ENCODE measurements at regions not wholly inside any gene's neighbourhood (a gene's known extent, or its start where the extent isn't known, plus 50 kb on each side); places are given as distances from the start of the nearest gene placed in this dataset.

DNA sequence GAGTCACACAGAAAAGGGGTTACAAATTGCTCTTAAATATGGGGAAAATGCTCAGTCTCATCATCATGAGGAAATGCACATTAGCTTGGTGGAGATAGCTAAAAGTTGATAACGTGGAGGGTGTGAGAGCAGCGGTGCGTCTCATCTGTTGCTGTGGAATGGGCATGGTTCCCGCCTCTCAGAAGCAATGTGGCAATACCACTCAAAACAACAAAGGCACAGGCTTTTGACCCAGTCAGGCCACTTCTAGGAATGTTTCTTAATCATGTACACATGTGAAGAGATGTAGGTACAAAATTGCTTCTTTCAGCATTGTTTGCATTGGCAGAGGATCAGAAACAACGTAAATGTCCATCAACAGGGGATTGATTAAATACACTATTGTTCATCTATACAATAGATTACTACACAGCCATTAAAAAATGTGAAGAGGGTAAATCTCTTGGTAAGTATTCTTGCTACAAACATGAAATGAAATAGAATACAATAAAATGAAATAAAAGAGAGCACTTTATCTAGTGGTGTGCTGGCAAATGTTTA is 212.6 kb upstream of the MSX2 start:
- no peak for DNase-seq (ENCODE audit: low read depth, low spot score)
- no peaks in the 10 kb centered on the region for H3K4me1 ChIP-seq (ENCODE audit: control insufficient read depth, extremely low read depth, insufficient read depth, low read length)
- H3K9me1 ChIP-seq (replicated peaks; ENCODE audit: control insufficient read depth, extremely low read depth, insufficient read depth, low read length) = no peaks in the 10 kb centered on the region
- H3K27ac ChIP-seq (ENCODE audit: insufficient read depth, low read depth, low read length) = no peak overlapping the region
- no peak for FAIRE-seq
- H3K9ac ChIP-seq (replicated peaks; ENCODE audit: extremely low read depth, insufficient read depth, low read length) = no peak overlapping the region
- TF ChIP-seq POLR2AphosphoS5 (IDR thresholded peaks at IDR 0.05; ENCODE audit: insufficient read depth, low read depth, low read length) (no peak), MYC (IDR thresholded peaks at IDR 0.05; ENCODE audit: low read depth, low read length) (no peak), FOS (IDR thresholded peaks at IDR 0.05; ENCODE audit: borderline replicate concordance, insufficient read depth, low read length) (no peak), EZH2 (IDR thresholded peaks at IDR 0.05; ENCODE audit: borderline replicate concordance, low read depth, low read length, severe bottlenecking) (no peak), JUN (IDR thresholded peaks at IDR 0.05; ENCODE audit: borderline replicate concordance, insufficient read depth, insufficient read length, low read depth) (no peak), GATA2 (IDR thresholded peaks at IDR 0.05; ENCODE audit: insufficient read depth, insufficient read length, low read depth, low read length) (no peak), POLR2A (IDR thresholded peaks at IDR 0.05; ENCODE audit: low read depth, low read length) (no peak)
- TF ChIP-seq, protein P1, sequence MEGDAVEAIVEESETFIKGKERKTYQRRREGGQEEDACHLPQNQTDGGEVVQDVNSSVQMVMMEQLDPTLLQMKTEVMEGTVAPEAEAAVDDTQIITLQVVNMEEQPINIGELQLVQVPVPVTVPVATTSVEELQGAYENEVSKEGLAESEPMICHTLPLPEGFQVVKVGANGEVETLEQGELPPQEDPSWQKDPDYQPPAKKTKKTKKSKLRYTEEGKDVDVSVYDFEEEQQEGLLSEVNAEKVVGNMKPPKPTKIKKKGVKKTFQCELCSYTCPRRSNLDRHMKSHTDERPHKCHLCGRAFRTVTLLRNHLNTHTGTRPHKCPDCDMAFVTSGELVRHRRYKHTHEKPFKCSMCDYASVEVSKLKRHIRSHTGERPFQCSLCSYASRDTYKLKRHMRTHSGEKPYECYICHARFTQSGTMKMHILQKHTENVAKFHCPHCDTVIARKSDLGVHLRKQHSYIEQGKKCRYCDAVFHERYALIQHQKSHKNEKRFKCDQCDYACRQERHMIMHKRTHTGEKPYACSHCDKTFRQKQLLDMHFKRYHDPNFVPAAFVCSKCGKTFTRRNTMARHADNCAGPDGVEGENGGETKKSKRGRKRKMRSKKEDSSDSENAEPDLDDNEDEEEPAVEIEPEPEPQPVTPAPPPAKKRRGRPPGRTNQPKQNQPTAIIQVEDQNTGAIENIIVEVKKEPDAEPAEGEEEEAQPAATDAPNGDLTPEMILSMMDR (IDR thresholded peaks at IDR 0.05; ENCODE audit: extremely low read depth in 1 of 2, insufficient read depth in 1 of 2, low read depth in 1 of 2, low read length in 2 of 2) = no peak
- TF ChIP-seq, protein P2, sequence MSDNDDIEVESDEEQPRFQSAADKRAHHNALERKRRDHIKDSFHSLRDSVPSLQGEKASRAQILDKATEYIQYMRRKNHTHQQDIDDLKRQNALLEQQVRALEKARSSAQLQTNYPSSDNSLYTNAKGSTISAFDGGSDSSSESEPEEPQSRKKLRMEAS (IDR thresholded peaks at IDR 0.05; ENCODE audit: insufficient read depth, insufficient read length) = no peak
- H3K27me3 ChIP-seq (ENCODE audit: control insufficient read depth in 2 of 2, insufficient read depth in 2 of 2, low read length in 2 of 2) = no peaks in the 10 kb centered on the region
- CTCF ChIA-PET = no interaction called here
- BruUV-seq (replicated peaks) = no TSS peak
- H3K9me3 ChIP-seq (replicated peaks; ENCODE audit: control insufficient read depth, insufficient read depth, low read length) = no peaks in the 10 kb centered on the region
- H4K20me1 ChIP-seq (replicated peaks; ENCODE audit: control insufficient read depth, extremely low read depth, insufficient read depth, low read length) = no peaks in the 10 kb centered on the region
- no peak overlapping the region for H2AFZ ChIP-seq (ENCODE audit: low read depth, low read length)
- intact Hi-C loops (cut with micrococcal nuclease) = no loop called here
- no peak overlapping the region for H3K4me3 ChIP-seq (replicated peaks in 1 of 3; ENCODE audit: insufficient read depth in 1 of 3, low read depth in 1 of 3, low read length in 3 of 3)
- H3K36me3 ChIP-seq (ENCODE audit: control insufficient read depth in 2 of 2, extremely low read depth in 1 of 2, insufficient read depth in 2 of 2, low read length in 2 of 2) = no peaks in the 10 kb centered on the region
- POLR2A ChIA-PET = no interaction called here
- H3K4me2 ChIP-seq (ENCODE audit: insufficient read depth, low read length) = no peak overlapping the region
- no peaks in the 10 kb centered on the region for H3K79me2 ChIP-seq (ENCODE audit: control insufficient read depth, insufficient read depth, low read length)
- dilution Hi-C loops (cut with MboI; ENCODE audit: extremely low pct_ligation_motif_present, low sequenced_read_pairs) = no loop called here
